H1 (cell line): ENCODE measurements at regions not wholly inside any gene's neighbourhood (a gene's known extent, or its start where the extent isn't known, plus 50 kb on each side); places are given as distances from the start of the nearest gene placed in this dataset.

Experiments used
- NANOG ChIP-seq: IDR thresholded peaks from 2 replicates; pipeline ENCODE4 v1.6.1; 2011; ENCODE audit warnings: low read length, low read depth, mild to moderate bottlenecking, inconsistent platforms; ENCODE audit not compliant: insufficient read depth, poor library complexity, severe bottlenecking
- YY1 ChIP-seq: IDR thresholded peaks from 2 replicates; pipeline ENCODE4 v1.6.1; 2011; ENCODE audit warnings: low read depth, mild to moderate bottlenecking, low read length

DNA sequence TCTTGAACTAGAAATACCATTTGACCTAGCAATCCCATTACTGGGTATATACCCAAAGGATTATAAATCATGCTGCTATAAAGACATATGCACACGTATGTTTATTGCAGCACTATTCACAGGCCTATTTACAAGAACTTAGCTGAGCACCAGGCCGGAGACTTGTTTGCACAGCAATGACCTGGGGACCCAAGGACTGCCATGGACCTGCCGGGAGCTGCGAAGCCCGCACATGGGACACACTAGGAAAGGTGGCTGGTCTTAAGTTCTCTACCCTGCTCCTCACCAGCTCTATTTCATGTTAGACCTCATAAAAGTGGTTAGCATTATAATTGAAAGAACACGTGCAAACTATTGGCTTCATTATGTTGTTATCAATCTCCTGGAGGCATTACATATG lies 70.4 kb upstream of the CST7 start (continued):
- TF ChIP-seq NANOG (no peak), YY1 (no peak)
